Activated gamma-delta T cell treated with anti-CD3 and anti-CD28 coated beads, Interleukin-2, amount 50 U/mL, for 16 hours (primary cell): ENCODE measurements at regions not wholly inside any gene's neighbourhood (a gene's known extent, or its start where the extent isn't known, plus 50 kb on each side); places are given as distances from the start of the nearest gene placed in this dataset.
"Not testable (repeated sequence)": the region's sequence is repeated elsewhere in the genome, so short reads cannot be mapped to it uniquely, and the experiment has no call there.

Experiments
- DNase-seq: peaks from one replicate; pipeline ENCODE4 v3.0.0-alpha.2; 2020; ENCODE audit warnings: low read depth

GRCh38 chr18:5021558-5021957, 175.5 kb downstream of the AKAIN1 start:
- DNase-seq = no peak

- DNase-seq = no peak
Observed at GRCh38 chr18:5015213-5015612, 181.8 kb downstream of the AKAIN1 start.

DNA sequence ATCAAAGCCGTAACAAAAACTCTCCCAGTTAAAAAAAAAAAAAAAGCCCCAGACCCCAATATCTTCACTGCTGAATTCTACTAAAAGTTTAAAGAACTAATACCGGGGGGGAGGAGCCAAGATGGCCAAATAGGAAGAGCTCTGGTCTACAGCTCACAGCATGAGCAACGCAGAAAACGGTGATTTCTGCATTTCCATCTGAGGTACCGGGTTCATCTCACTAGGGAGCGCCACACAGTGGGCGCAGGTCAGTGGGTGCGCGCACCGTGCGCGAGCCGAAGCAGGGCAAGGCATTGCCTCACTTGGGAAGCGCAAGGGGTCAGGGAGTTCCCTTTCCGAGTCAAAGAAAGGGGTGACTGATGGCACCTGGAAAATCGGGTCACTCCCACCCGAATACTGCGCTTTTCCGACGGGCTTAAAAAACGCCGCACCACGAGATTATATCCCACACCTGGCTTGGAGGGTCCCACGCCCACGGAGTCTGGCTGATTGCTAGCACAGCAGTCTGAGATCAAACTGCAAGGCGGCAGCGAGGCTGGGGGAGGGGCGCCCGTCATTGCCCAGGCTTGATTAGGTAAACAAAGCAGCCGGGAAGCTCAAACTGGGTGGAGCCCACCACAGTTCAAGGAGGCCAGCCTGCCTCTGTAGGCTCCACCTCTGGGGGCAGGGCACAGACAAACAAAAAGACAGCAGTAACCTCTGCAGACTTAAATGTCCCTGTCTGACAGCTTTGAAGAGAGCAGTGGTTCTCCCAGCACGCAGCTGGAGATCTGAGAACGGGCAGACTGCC, 192.8 kb downstream of the AKAIN1 start:
- not testable (repeated sequence) for DNase-seq

GRCh38 chr18:4994710-4995109, 202.3 kb downstream of the AKAIN1 start:
- no peak for DNase-seq

DNA sequence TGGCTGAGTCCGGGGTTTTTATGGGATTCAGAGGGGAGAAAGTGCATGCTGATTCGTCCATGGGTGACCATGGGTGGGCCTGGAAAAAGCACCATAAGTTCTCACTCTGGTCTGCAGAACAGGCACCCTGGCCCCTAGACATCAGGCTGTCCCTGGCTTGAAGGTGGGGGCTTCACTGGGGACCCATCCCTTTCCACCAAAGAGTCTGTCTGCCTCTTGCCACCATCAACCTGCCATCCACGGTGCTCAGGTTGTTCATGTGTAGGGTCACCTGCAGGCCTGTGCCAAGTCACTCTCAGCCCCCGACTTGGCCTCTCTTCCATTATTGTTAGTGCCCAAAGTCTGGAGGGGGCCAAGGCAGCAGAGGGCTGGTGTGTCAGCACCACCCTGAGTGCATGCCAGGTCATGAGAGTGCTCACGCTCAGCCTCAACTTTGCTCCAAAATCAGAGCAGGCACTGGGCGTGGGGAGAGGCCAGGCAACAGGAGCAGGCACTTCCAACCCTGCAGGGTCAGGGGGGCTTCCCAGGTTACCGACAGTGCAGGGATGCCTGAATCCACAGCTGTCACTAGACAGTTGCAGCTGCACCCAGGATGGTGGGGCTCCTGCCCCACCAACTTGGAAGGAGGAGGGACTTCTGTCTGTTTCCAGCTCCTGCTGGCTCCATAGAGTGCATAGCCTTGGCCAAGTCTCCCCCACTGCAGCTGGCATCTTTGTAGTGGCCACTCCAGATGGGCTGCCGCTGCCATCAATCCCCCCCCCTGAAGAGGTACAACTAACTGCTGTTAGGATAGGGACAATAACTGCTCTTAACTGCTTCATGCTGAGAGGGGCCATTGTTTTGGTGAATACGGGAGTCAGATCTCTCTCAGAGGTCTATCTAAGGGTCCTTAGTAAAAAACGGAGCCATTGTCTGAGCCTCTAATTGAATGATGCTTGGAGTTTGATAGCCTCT, 209.3 kb downstream of the AKAIN1 start:
- DNase-seq = no peak

DNA sequence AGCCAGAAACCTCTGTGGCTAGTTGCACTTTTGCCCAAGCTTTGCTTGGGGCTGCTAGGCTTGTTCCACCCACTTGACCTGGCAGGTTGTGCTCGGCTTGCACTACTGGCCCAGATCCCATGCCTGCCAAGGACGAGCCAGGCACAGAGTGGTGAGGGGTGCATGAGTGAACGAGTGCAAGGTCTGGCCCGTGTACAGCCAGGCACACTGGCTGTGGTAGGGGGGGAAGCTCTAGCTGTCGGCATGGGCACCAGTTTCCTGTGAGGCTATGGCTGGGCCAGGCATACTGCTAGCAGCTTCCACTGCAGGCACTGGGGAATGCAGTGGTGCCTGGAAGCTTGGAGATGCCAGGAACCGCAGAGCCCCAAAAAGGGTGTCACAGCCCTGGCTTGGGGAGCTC, 210.4 kb downstream of the AKAIN1 start:
- DNase-seq = no peak

DNA sequence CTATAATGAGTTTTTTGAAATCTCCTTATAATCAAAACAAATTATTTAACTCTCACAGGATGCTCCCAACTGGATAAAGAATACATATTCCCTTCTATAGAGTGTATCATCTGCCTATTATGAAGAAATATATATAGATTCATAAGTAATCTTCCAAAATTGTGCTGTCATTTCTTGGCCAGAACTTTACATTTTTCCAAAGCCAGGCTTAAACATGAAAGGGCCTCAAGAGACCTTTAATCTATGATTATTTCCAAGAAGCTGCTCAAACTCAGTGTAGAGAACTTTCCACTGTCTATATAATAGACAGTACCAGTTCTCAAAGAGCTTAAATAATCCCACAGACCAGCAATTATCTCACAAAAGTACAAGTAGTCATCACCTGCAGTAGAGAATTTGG, 211.0 kb downstream of the AKAIN1 start:
- DNase-seq = no peak

DNA sequence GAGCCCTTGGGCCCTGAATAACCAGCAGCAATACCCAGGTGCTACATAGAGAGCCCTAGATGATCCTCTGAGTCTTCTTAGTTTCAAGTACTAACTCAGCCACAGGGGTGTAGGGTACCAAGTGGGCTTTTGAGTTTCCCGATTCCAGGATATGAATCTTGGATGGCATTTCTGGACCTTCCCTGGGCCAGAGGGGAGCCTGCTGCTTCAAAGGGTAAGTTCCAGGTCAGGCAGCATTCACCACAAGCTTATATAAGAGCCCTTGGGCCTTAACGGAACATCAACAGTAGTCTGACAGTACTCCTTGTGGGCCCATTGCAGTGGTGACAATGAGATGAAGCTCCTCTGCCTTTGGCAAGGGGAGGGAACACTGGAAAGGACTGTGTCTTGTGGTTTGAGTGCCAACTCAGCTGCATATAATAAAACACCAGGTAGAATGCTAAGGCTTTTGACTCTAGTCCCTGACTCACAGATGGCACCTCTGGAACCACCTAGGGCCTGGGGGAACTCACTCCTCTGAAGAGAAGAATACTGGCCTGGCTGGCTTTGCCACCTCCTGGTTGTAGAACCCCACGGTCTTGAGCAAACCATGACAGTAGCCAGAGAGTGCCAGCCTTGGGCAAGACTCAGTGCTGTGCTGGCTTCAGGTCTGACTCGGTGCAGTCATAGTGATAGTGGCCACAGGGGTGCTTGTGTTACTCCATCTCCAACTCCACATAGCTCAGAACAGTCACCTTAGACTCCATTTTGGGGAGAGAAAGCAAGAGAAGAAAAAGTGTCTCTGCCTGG, 235.7 kb downstream of the AKAIN1 start:
- no peak for DNase-seq

- no peak for DNase-seq
Observed at GRCh38 chr18:4960578-4960977, 236.5 kb downstream of the AKAIN1 start.

GRCh38 chr18:4931209-4931608, 265.8 kb downstream of the AKAIN1 start:
- DNase-seq = no peak

- DNase-seq = no peak
Observed at GRCh38 chr18:4921548-4921947, 275.5 kb downstream of the AKAIN1 start.

DNA sequence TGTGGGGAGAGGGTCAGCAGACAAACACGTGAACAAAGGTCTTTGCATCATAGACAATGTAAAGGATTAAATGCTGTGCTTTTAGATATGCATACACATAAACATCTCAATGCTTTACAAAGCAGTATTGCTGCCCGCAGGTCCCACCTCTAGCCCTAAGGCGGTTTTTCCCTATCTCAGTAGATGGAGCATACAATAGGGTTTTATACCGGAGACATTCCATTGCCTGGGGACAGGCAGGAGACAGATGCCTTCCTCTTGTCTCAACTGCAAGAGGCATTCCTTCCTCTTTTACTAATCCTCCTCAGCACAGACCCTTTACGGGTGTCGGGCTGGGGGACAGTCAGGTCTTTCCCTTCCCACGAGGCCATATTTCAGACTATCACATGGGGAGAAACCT, 279.5 kb downstream of the AKAIN1 start:
- DNase-seq = not testable (repeated sequence)

GRCh38 chr18:4908328-4908727, 288.7 kb downstream of the AKAIN1 start:
- DNase-seq = no peak

DNA sequence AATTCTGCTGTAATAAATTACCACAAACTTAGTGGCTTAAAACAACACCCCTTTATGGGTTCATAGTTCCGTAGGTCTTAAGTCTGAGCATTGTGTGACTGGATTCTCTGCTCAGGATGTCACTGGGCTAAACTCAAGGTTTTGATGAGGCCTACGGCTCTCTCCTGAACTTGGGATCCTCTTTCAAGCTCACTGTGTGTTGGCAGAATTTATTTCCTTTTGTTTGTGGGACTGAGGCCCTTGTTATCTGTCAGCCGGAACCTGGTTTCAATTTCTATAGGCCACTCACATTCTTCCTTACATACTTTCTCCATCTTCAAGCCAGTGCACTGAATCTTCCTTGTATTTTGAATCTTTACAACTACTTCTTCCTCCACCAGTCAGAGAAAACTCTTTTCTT, 290.2 kb downstream of the AKAIN1 start:
- DNase-seq = no peak

- DNase-seq = no peak
Observed at GRCh38 chr18:4888251-4889040, 308.6 kb downstream of the AKAIN1 start.

DNA sequence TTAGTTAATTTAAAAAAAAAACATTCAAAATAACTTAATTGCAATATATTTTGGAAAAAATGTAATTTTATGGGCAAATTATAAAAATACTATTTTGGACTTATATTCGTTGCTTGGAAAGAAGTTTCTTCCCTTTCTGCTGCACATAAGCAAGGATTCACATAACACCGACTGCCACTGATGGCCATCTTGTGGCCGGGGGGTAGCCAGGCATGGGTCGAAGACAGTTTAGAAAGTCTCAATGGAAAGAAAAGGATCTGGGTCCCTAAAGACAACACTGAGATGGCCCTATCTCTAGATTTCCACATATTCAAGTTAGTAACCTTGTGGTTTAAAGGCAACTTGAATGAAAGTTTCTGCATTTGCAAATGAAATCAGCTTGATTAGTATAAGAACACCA, 318.6 kb downstream of the AKAIN1 start:
- DNase-seq = no peak

DNA sequence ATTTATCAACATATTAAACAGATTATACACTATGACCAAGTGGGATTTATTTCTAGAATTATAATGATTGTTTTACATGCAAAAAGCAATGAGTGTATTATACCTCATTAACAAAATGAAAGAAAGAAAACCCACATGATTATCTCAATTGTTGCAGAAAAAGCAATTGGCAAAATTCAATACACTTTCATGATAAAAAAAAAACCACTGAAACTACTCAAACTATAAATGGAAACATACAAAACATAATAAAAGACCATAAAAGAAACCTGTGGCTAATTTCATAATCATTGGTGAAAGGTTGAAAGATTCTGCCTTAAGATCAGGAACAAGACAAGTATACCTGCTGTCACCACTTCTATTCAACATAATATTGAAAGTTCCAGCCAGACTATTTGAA, 325.9 kb downstream of the AKAIN1 start:
- no peak for DNase-seq

DNA sequence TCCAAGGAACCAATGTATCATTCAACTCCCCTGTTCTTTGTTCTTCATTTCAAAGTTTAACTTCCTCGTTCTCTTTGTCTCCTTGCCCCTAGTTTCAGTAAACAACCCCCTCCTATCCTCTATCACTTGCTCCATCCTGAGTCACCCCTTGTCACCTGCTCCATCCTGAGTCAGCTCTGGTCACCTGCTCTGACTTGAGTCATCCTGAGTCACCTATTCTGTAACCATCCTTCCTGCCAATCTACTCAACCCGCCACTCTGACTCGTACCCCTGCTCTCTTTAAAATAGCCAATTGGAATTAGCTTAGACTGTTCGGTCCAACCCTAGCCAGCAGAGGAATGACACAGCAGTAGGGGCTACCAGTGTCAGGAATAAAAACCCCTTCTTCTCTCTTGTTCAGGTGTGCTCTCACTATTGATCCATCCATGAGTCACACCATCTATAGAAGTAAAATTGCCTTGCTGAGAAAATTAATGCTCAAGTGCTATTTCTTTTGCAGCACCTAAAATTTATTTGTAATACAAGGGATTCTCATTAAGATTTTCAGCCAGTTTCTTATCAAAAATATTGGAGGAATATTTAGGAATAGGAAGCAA, 326.8 kb downstream of the AKAIN1 start:
- no peak for DNase-seq

DNA sequence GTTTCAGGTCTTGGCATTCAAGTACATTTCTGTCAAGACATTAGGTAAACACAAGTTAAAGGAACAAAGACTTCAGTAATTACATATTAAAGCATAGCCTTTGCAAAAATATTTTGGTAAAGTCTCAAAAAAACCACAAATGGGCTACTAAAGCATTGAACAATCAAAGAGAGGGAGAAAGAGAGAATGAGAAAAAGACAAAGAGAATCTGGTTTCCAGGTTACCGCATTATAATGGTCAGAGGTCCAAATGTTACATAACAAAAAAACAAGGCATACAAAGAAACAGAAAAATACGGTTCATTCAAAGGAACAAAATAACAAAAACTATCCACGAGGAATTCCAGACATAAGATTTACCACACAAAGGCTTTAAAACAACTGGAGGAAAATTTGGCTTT, 327.9 kb downstream of the AKAIN1 start:
- DNase-seq = no peak

- DNase-seq = no peak
Observed at GRCh38 chr18:4858379-4859127, 338.5 kb downstream of the AKAIN1 start.
